ENCODE measurements at regions not wholly inside any gene's neighbourhood (a gene's known extent, or its start where the extent isn't known, plus 50 kb on each side); places are given as distances from the start of the nearest gene placed in this dataset.

GRCh38 chr2:220941683-220942082 lies 630.4 kb downstream of the EPHA4 start:
- no peak for DNase-seq

DNA sequence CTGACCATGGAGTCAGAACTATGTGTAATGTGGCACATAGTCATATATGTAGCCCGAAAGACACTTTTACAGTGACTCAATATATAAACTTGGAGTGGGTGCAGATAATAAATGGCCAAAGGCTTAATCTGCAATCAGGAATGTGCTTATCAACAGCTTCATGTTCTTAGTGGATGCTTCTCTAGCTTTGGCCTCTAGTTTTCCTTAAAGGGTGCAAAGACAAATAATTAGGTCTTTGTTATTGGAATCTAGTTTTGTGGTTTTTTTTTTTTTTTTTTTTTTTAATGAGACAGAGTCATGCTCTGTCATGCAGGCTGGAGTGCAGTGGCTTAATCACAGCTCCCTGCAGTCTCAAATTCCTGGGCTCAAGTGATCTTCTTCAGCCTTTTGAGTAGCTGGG lies 625.6 kb downstream of the EPHA4 start:
- DNase-seq = no peak

- DNase-seq = no peak
These were observed 623.5 kb downstream of the EPHA4 start for GRCh38 chr2:220948579-220948978.

DNA sequence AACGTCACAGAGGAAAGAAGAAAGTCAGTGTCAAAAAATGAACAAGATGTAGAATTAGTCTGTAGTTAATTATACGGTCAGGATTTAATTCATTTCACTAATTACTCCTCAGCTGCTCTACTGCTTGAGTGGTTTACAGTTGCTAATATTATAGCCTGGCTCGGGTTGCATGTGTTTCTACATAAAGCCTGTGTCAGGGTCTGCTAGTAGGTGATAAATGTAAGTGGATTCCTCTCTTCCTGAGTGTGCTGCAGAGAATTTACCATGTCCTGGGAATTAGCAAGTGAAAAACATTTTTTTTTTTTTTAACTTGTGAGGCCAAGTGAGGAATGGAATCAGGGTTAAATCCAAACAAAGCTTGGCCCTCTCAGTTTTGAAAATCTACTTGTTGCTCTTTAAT lies 622.6 kb downstream of the EPHA4 start:
- DNase-seq = no peak

DNA sequence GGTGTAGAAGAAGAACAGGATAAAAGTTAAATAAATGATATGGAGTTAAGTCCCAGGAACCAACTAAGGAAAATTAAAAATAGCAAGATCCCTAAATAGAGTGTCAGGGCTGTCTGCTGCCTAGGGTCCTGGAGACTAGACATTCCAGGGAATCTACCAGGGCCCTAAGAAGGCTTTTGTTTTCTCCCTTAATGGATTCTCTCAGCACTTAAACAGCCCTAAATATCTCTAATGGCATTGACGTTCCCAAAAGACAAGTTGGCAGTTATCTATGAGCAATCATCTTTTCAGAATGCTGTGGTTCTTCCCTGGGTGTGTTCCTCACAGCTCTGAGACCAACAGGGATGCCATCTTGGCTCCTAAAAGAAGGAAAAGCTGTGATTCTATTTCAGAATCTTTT lies 616.3 kb downstream of the EPHA4 start:
- no peak for DNase-seq

DNA sequence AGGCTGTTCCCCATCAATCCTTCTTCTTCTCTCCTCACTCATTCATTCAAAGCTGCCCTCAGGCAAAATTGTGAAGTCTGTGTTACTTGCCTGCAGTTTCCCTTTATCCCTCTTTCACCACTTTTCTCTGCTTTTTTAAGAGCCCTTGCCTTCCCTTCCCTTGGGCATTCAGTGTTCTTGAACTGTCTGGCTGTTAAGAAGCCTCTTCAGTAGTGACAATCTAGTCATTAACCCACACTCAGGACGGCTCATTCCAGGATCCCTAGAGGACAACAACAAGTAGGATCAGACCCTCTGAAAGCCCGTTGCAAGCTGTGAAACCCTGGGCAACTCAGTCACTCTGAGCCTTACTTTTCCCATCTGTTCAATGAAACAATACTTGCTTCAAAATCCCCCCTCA lies 615.7 kb downstream of the EPHA4 start:
- DNase-seq = no peak

- no peak for DNase-seq
These were observed 612.7 kb downstream of the EPHA4 start for GRCh38 chr2:220959391-220959802.

- no peak for DNase-seq
These were observed 610.8 kb downstream of the EPHA4 start for GRCh38 chr2:220961143-220961860.

DNA sequence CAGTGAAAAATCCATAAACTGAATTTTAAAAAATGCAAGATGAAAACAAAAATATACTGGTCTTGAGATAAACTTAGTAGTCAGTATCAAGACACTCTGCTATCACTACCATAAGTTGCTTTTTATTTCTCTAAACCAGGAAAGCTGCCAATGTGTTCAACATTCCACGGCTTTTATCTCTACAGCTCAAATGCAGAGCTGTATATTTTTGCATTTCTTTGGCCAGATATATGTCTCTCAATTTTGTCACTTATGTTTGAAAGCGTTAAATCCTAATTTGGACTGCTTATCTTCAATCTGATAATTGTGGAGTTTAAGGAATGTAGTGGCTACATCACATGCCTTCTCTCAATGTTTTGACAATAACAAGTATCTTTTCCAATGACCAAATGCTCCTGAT lies 609.5 kb downstream of the EPHA4 start:
- DNase-seq = no peak

GRCh38 chr2:220963076-220963475 lies 609.0 kb downstream of the EPHA4 start:
- no peak for DNase-seq

GRCh38 chr2:220963930-220964329 lies 608.2 kb downstream of the EPHA4 start:
- no peak for DNase-seq

DNA sequence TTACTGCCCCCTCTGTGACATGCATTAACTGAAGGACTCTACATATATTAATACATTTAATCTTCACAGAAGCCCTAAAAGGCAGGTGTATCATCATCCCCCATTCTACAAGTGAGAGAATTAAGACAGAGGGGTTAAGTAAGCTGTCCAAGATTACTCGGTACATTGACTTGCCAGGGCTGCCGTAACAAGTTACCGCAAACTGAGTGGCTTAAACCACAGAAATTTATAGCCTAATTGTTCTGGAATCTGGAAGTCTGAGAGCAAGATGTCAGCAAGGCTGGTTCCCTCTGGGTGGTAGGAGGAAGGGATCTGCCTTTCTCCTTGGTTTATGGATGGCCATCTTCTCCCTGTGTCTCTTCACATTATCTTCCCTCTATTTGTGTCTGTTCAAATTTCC lies 605.5 kb downstream of the EPHA4 start:
- no peak for DNase-seq

- no peak for DNase-seq
These were observed 602.8 kb downstream of the EPHA4 start for GRCh38 chr2:220969348-220969747.

DNA sequence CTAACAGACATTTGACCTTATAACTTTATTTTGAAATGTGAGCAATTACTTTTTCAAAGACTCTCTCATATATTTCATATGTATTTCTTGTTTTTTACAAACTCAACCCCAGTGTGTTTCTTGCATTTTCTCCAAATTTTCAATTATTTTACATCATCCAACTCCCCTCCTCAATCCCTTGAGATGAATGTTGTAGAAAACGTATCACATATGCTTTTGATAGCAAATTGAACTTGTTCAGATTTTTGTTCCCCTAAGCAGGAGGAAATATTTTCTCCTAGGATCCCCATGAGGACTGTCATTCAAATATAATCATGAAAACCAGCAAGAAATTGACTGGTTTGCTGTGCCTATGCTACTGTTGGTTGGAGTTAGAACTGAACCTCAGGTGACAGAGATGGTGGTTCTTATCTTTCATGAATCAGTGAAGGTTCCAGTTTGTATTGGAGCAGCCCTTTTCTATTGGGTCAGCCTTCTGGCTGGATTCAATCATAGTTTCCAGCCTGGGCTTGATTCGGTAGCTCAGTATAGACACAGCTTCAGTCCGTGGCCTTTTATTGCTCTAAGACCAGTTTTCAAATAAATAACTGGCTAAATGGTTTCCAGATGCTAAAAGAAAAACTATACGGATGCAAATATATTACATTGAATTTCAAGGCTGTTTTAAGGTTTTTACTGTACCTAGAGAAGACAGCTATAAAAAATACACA lies 591.0 kb downstream of the EPHA4 start:
- DNase-seq = no peak

DNA sequence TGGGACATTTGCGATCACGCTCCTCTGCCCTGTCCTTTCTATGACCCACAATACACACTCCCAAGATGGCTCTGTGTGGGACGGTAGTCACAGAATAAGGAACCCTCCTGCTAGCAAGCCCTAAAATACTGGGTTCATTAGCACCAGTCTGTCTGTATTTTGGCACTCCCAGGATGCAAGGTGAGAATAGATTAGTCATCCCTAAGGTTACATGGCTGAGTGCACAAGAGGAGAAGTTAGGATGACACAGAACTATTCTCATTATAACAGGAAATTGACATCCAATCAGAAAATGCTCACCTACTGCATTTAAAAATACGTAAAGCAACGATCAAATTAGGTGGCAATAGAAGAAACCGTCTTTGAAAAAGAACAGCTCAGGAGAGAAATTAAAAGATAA lies 590.2 kb downstream of the EPHA4 start:
- no peak for DNase-seq

DNA sequence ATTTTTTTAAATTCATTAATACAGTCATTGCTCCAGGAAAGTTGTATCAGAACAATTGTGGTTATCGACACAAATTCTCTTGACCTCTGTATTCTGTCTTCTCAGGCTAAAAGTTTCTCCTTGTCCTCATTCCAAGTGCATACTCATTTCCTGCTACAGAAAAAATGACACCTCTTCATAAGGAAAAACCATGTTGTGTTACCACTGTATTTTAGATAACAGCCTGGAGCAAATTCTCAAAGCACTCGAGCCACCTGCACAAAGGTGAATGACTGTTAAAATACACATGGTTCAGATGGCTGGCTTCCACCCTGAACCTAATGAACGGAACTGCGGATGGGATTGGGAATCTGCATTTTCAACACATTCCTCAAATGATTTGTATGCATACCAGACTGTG lies 586.5 kb downstream of the EPHA4 start:
- no peak for DNase-seq

GRCh38 chr2:220987839-220988238 lies 584.3 kb downstream of the EPHA4 start:
- no peak for DNase-seq

DNA sequence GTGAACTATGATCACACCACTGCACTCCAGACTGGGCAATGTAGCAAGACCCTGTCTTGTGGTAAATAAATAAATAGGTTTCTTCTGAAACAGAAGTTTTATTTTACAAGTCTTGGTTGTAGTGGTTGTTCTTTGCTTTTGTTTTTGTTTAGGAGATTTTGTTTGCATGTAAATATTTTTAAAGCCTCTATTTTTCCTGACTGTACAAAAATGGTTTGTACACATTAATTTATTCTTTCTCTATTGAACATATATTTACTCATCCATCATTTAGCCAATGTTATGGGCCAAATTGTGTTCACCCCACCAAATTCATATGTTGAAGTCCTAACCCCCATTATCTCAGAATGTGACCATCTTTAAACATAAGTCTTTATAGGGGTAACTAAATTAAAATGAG lies 580.1 kb downstream of the EPHA4 start:
- no peak for DNase-seq

DNA sequence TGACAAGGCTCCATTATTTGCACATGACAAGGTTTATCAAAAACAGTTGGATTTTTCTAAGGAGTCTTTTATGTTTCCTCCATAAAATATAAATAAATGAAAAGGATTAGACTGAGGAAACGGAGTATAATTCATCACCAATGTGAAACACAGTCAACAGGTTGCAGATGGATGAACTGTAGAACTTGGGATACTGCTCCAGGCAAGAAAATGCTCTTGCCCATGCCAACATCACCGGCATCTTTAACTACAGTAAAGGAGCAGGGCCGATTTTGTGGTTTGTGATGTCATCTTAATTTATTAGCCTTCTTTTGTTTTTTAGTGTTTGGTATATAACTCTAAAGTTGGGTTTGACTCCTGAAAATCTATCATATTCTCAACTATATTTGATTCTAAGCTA lies 577.3 kb downstream of the EPHA4 start:
- no peak for DNase-seq

GRCh38 chr2:220995581-220995980 lies 576.5 kb downstream of the EPHA4 start:
- no peak for DNase-seq

DNA sequence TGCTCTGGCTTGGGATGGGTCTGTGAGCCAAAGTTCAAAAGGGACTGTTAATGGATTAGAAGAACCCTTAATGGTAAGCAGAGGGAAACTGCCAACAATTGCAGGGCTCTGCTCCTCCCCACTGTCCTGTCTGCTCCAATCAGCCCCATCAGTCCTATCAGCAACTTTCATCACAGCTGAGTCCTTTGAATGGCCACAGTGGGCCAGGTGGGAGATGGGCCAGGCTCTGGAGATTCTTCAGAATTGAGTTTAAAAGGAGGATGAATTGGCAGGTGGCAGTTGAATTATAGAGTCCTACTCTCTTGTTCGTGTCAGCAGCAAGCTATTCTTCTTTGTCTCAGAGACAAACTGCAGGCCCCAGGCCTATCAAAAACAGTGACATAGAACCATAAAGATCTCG lies 573.9 kb downstream of the EPHA4 start:
- DNase-seq = no peak

- DNase-seq = no peak
These were observed 572.7 kb downstream of the EPHA4 start for GRCh38 chr2:220999356-220999755.

- no peak for DNase-seq
These were observed 570.7 kb downstream of the EPHA4 start for GRCh38 chr2:221001381-221001801.

- DNase-seq = no peak
These were observed 569.9 kb downstream of the EPHA4 start for GRCh38 chr2:221002101-221002685.

Measured in suppressor macrophage (primary cell).